ENCODE measurements at regions not wholly inside any gene's neighbourhood (a gene's known extent, or its start where the extent isn't known, plus 50 kb on each side); places are given as distances from the start of the nearest gene placed in this dataset.

DNA sequence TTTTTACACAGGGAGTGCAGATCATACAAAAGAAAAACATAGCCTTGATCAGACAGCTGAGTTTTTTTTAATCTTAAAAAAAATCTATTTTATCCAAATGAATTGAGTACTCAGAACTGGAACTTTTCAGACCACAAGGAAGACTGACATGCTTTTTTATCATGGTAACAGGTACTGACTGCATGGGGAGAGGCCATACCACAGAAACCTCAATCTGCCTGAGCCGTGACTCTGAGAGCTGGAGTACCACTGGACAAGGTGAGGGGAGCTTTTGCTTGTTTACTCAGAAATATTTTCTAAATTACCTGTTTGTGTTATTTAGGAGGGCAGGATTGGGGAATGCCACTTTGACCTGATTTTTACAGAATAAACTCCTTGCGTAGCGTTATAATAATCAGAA, 143.9 kb downstream of the ALX1 start:
- Histone ChIP-seq H3K4me3 (ENCODE audit: low read depth, low read length) (no peak overlapping the region), H3K9me3 (ENCODE audit: control insufficient read depth, insufficient read depth, low read depth, low read length) (no peaks in the 10 kb centered on the region), H3K27ac (ENCODE audit: extremely low read depth, low read depth, low read length) (no peak overlapping the region), H3K36me3 (ENCODE audit: control insufficient read depth in 2 of 2, insufficient read depth in 1 of 2, low read length in 2 of 2) (no peaks in the 10 kb centered on the region), H3K4me1 (ENCODE audit: control insufficient read depth, insufficient read depth, low read length) (no peaks in the 10 kb centered on the region)
- TF ChIP-seq ZNF626 (tag by site-specific recombination; IDR thresholded peaks at IDR 0.05) (no peak), YY2 (tag by site-specific recombination; IDR thresholded peaks at IDR 0.05) (no peak), ZNF132 (tag by site-specific recombination; IDR thresholded peaks at IDR 0.05; ENCODE audit: borderline replicate concordance) (no peak), ZNF518A (tag by site-specific recombination; conservative IDR thresholded peaks at IDR 0.05; ENCODE audit: low read depth) (no peak), PRDM10 (tag by site-specific recombination; IDR thresholded peaks at IDR 0.05) (no peak), ZNF701 (tag by site-specific recombination; IDR thresholded peaks at IDR 0.05) (no peak), ZBTB17 (tag by site-specific recombination; IDR thresholded peaks at IDR 0.05) (no peak), ZNF114 (tag by site-specific recombination; IDR thresholded peaks at IDR 0.05) (no peak), ZNF621 (tag by site-specific recombination; IDR thresholded peaks at IDR 0.05) (no peak), ZNF248 (tag by site-specific recombination; IDR thresholded peaks at IDR 0.05) (no peak), ZSCAN16 (tag by site-specific recombination; IDR thresholded peaks at IDR 0.05) (no peak), ZFP69B (tag by site-specific recombination; IDR thresholded peaks at IDR 0.05) (no peak), OSR2 (tag by site-specific recombination; IDR thresholded peaks at IDR 0.05) (no peak), ZNF214 (tag by site-specific recombination; IDR thresholded peaks at IDR 0.05; ENCODE audit: borderline replicate concordance) (no peak), MYNN (tag by site-specific recombination; IDR thresholded peaks at IDR 0.05; ENCODE audit: borderline replicate concordance) (no peak), ZNF664 (tag by site-specific recombination; IDR thresholded peaks at IDR 0.05) (no peak), ZNF266 (tag by site-specific recombination; IDR thresholded peaks at IDR 0.05; ENCODE audit: low read depth) (no peak), ZNF585B (tag by site-specific recombination; IDR thresholded peaks at IDR 0.05) (no peak)
- POLR2A ChIA-PET, result no interaction called here
- CTCF ChIA-PET, result interaction anchor here (0.6 to 1.4 kb wide), 3 partner anchors 9 to 44 kb away, joined by 3 read pairs; no protein-coding TSS in a partner anchor

Measured in HEK293 (cell line).